ENCODE measurements at regions not wholly inside any gene's neighbourhood (a gene's known extent, or its start where the extent isn't known, plus 50 kb on each side); places are given as distances from the start of the nearest gene placed in this dataset.
"Not testable (repeated sequence)": the region's sequence is repeated elsewhere in the genome, so short reads cannot be mapped to it uniquely, and the experiment has no call there.

DNA sequence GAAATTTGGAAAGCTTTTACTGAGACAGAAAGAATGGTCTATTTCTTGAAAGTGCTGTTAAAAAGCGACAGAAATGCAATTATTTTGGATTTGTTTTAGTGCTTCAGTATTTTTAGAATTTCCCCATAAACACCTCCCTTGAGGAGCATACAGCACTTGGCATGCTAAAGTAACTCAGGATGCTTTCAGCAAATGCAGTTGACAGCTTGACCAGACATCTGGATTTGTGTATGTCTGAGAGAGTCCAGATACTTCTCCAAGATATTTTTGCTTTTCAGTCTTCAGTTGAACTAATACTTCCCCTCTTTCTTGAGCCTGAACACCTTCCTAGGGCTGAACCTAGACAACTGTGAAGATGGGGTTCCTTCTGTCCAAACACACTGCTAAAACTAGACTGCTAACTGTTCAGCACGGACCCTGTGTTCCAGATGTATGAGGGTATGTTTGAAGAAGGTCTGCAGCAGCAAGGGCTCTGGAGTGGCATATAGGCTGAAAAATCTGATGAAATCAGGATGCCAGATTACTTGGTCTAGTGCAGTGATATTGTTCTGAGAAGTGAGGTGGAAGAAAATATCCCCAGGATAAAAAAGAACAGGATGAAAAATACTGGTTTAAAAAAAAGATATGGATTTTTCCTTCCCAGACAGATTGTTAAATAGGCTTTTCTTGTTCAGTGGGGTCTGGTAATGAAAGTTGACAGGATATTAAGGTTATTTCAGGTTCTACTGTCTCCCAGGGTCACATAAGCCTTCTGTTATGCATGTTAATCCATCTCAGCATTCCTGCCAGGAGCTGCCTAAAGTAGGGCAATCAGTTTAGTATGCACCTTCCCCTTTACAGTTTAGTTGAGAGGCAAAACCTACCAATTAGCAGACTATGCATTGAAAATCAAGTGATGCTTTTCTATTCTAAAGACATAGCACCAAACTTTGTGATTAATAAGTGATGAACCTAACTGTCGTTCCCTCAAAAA is 516.9 kb upstream of the TBL1XR1 start:
- H3K36me3 ChIP-seq (ENCODE audit: insufficient read depth) = no peaks in the 10 kb centered on the region
- H3K4me1 ChIP-seq (ENCODE audit: insufficient read depth) = no peaks in the 10 kb centered on the region
- no peak overlapping the region for H3K27ac ChIP-seq (ENCODE audit: low read depth)
- no peak overlapping the region for H3K4me3 ChIP-seq (ENCODE audit: low read depth, low read length)
- DNase-seq (ENCODE audit: extremely low spot score) = no peak
- 63% methylated on average over 3 of the region's 3 CpGs for WGBS

DNA sequence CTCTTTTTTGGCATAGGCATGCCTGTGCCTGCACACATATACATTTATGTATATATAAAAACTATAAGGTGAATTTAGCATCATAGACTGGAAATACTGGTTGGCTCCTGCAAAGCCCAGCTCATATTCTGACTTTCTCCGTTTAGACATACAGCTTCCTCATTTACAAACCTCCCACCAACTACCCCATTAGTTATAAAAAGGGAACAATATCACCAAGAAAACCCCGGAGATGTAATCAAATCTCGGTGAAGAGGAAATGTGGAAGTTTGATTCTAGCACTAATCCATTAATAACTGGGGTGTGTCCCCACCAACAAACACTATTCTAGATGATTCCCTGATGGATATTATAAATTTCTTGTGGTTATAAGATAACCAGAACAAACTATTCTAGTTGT is 517.7 kb upstream of the TBL1XR1 start:
- H3K4me3 ChIP-seq (ENCODE audit: low read depth, low read length) = no peak overlapping the region
- no peaks in the 10 kb centered on the region for H3K4me1 ChIP-seq (ENCODE audit: insufficient read depth)
- H3K27ac ChIP-seq (ENCODE audit: low read depth) = no peak overlapping the region
- no peak for DNase-seq (ENCODE audit: extremely low spot score)
- no peaks in the 10 kb centered on the region for H3K36me3 ChIP-seq (ENCODE audit: insufficient read depth)
- 58% methylated on average over 3 of the region's 3 CpGs for WGBS

DNA sequence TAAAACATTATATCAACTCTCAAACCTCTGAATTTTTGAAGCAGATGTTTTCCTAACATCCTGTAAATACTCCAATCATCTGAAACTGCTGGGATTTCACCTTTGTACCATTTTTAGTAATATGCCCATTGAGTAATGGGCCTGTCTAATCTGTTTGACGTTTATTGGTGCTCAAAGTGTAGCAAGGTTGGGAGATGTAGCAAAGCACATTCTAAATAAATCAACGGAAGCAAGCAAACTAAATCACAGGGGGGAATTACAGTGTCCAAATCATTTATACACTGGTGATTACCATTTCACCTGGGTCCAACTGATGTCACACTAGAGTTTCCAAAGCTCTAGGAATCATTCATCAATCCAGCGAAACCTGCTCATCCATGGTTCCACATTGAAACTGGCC is 518.7 kb upstream of the TBL1XR1 start:
- 83% methylated on average over 3 of the region's 3 CpGs for WGBS
- H3K36me3 ChIP-seq (ENCODE audit: insufficient read depth) = no peaks in the 10 kb centered on the region
- DNase-seq (ENCODE audit: extremely low spot score) = no peak
- no peak overlapping the region for H3K27ac ChIP-seq (ENCODE audit: low read depth)
- H3K4me1 ChIP-seq (ENCODE audit: insufficient read depth) = no peaks in the 10 kb centered on the region
- H3K4me3 ChIP-seq (ENCODE audit: low read depth, low read length) = no peak overlapping the region

DNA sequence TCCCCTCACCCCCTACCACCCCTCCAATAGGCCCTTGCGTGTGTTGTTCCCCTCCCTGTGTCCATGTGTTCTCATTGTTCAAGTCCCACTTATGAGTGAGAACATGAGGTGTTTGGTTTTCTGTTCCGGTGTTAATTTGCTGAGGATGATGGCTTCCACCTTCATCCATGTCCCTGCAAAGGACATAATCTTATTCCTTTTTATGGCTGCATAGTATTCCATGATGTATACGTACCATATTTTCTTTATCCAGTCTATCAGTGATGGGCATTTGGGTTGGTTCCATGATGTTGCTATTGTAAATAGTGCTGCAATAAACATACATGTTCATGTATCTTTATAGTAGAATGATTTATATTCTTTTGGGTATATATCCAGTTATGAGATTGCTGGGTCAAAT is 523.6 kb upstream of the TBL1XR1 start:
- WGBS = 97% methylated on average over 3 of the region's 3 CpGs
- not testable (repeated sequence) for H3K36me3 ChIP-seq (ENCODE audit: insufficient read depth); H3K27ac ChIP-seq (ENCODE audit: low read depth); H3K4me1 ChIP-seq (ENCODE audit: insufficient read depth); H3K4me3 ChIP-seq (ENCODE audit: low read depth, low read length); DNase-seq (ENCODE audit: extremely low spot score)

DNA sequence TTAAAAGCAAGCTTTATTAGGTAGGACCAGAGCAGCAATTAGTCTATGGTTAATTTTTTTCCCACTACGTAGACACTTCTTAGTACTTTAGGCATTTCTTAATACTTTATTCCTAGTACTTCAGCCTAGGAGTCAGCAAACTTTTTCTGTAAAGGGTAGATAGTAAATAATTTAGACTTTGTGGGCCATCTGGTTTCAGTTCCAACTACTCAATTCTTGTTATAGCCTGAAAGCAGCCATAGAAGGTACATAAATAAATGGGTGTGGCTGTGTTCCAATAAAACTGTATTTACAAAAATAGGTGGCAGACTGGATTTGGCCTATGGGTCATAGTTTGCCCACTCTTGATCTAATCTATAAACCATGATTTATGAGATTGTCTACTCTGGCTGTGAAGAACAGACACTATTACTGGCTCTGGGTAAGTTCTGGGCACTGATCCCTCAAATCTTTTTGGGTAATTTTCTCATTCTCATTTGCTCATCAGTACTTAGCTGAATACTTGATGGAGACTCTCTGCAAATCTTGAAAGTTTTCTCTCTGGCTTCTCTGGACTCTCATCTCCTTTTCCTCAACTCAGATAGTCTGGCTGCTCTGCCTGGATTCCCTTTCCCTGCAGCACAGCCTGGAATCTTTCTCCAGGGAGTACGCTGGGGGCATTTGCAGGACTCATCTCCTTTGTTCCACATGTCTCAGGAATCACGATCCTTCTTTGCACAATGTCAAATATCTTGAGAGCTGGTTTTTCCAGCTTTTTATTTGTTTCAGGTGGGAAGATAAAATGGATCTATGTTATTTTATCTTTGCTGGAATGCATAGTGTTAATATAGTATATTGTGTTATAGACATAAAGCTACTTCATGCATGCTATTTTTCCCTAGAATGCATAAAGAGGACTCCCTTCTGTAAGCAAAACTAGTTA is 524.8 kb upstream of the TBL1XR1 start:
- H3K4me3 ChIP-seq (ENCODE audit: low read depth, low read length) = no peak overlapping the region
- H3K27ac ChIP-seq (ENCODE audit: low read depth) = no peak overlapping the region
- no peaks in the 10 kb centered on the region for H3K4me1 ChIP-seq (ENCODE audit: insufficient read depth)
- H3K36me3 ChIP-seq (ENCODE audit: insufficient read depth) = no peaks in the 10 kb centered on the region
- 64% methylated on average over 3 of the region's 3 CpGs for WGBS
- DNase-seq (ENCODE audit: extremely low spot score) = no peak

DNA sequence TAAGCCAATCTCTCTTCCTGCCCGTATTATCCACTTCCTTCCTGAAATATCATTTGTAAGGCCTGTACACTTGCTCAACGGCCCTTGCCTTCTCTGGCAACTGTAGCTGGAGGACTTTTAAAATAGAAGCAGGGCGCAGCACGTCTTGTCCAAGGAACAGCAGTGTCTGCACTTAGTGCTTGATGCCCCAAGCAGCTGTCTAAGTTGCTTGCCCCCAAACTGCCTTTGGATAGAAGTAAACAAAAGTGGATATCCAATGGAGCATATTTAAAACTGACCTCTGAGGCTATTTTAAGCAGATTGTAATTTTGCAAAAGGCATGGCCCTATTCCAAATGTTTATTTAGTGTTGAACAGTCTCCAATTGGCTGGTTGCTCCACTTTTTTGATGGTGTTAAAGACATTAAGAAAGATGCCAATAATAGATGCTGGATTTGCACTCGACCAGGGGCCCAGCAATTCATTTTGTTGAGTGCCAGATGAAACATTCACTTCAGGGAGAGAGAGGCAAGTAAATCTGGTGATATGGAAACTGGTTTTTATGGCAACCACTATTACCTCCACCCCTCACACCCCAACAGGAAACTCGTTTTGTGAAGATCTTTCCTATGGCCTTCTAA is 526.8 kb upstream of the TBL1XR1 start:
- Histone ChIP-seq H3K4me1 (ENCODE audit: insufficient read depth) (no peaks in the 10 kb centered on the region), H3K27ac (ENCODE audit: low read depth) (no peak overlapping the region), H3K4me3 (ENCODE audit: low read depth, low read length) (no peak overlapping the region), H3K36me3 (ENCODE audit: insufficient read depth) (no peaks in the 10 kb centered on the region)
- WGBS = 10% methylated on average over 6 of the region's 6 CpGs
- DNase-seq (ENCODE audit: extremely low spot score) = no peak

DNA sequence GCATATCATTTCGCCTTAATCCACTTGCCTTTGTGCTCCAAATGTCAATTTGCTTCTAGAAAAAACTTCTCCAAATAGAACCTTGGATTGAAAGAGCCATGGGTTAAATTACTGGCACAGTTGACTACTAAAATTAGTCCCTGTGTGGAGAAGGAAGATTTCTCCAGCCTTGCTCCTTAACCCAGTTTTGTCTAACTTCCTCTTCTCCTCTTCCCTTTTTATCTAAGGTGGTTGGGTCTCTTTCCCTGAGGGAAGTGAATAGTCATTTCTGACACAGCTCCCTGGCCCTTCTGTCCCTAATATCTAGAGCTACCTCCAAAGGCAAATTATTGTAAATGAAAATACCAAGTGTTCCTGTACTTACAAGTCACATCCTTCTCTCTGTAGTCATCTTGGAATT is 527.9 kb upstream of the TBL1XR1 start:
- Histone ChIP-seq H3K27ac (ENCODE audit: low read depth) (no peak overlapping the region), H3K4me1 (ENCODE audit: insufficient read depth) (no peaks in the 10 kb centered on the region)
- WGBS = 92% methylated on average over 1 of the region's 1 CpG

DNA sequence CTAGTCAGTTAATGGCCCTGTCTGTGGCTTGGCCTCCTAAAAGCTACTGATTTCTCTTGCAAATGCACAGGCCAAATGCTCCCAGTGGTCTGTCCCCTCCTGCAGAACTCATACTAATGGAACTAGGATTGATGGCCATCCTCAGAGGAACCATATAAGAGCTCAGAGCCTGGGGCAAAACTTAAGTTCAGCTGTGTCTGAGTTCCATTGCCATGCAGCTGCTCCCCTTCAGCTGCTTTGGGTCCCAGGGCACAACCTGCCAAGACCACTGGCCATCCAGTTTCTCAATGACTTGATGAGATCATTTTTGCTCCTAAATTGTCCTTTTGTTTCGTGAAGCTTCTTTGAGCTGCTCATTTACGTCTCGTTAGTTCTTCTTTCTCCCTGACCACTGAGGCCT is 529.5 kb upstream of the TBL1XR1 start:
- no peak overlapping the region for H3K27ac ChIP-seq (ENCODE audit: low read depth)

More for the DNA sequence above, 527.9 kb upstream of the TBL1XR1 start:
- no peak for DNase-seq (ENCODE audit: extremely low spot score)
- Histone ChIP-seq H3K4me3 (ENCODE audit: low read depth, low read length) (no peak overlapping the region), H3K36me3 (ENCODE audit: insufficient read depth) (no peaks in the 10 kb centered on the region)

DNA sequence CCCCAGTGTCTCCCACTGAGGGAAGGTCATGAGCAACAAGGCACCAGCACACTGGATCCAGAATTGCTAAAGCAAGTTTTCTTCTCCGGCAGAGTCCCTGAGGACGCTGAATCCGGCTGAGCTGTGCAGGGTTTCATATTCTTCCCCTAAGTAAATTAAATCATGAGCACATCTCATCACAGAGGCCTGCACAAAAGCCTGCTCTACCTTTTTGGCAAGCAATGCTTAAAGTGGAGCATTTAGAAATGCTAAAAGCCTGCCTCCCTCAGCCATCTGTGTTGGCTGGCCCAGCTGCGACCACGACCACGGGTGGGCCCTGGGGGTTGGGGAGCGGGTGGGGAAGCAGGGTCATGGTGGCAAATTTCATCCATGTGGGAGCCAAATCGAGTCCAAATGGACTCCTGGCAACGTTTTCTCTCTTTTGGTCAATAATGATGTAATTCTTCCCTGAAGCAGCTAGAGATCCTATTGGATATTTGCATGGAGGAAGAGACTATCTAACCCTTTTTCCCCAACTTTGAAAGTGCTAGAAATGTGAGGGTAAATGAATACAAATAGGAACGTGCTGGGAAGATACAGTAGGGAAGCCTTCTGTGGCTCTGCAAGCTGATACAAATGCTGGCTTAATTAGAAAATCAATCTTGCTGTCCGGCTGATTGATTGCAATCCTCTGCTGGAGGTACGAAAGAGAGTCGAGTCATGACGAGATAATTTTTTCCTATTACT is 532.8 kb upstream of the TBL1XR1 start:
- no peaks in the 10 kb centered on the region for H3K36me3 ChIP-seq (ENCODE audit: insufficient read depth)
- no peaks in the 10 kb centered on the region for H3K4me1 ChIP-seq (ENCODE audit: insufficient read depth)
- 72% methylated on average over 14 of the region's 14 CpGs for WGBS
- no peak overlapping the region for H3K4me3 ChIP-seq (ENCODE audit: low read depth, low read length)
- H3K27ac ChIP-seq (ENCODE audit: low read depth) = no peak overlapping the region
- no peak for DNase-seq (ENCODE audit: extremely low spot score)

More for the DNA sequence above, 529.5 kb upstream of the TBL1XR1 start:
- H3K36me3 ChIP-seq (ENCODE audit: insufficient read depth) = no peaks in the 10 kb centered on the region
- WGBS = 96% methylated on average over 3 of the region's 3 CpGs
- DNase-seq (ENCODE audit: extremely low spot score) = no peak
- no peaks in the 10 kb centered on the region for H3K4me1 ChIP-seq (ENCODE audit: insufficient read depth)
- no peak overlapping the region for H3K4me3 ChIP-seq (ENCODE audit: low read depth, low read length)

DNA sequence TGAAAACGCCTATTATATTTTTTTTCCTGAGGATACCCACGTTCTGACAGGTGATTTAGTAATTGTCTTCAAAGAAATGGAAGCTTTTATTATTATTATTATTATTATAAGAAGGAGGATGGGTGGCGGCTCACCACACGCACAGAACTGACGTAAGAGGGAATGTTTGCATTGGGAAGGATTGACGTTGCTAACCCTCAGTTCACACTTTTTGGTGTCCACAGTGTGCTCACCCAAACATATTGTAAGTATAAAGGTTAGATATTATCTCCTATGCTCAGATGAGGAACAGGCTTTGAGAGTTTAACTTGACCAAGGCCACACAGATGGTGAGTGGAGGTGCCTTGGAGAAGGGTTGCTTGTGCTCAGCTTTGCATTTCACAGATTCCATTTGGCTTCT is 533.5 kb upstream of the TBL1XR1 start:
- 95% methylated on average over 6 of the region's 6 CpGs for WGBS
- no peak overlapping the region for H3K27ac ChIP-seq (ENCODE audit: low read depth)
- no peak for DNase-seq (ENCODE audit: extremely low spot score)

DNA sequence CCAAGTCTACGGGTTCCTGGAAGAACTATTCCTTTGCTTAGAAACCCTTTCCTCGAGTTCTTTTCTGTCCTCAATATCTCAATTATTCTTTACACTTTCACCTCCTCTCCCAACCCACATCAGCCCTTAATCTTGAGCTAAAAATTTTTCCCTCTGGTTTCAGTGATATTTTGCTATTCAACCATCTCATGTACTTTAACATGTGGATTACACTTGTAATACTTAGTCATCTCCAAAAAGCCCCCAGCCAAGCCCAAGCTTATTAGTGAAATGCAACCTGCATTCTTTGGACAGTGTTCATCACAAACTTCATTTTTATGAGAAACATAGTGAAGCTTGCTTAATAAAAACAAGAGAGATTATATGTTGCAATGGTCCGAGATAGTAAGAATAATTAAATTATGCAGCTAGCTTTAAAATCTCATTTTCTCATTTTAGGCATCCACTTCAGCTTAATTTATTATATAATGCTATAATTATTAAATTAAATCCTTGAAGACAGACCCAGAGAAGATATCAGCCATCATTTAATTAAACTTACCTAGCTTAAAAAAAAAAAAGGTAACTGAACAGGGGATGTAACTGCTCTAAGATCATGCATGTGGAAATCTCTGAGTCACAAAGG is 534.5 kb upstream of the TBL1XR1 start:
- WGBS = 79% methylated on average over 3 of the region's 3 CpGs
- DNase-seq (ENCODE audit: extremely low spot score) = no peak
- no peaks in the 10 kb centered on the region for H3K4me1 ChIP-seq (ENCODE audit: insufficient read depth)
- H3K36me3 ChIP-seq (ENCODE audit: insufficient read depth) = no peaks in the 10 kb centered on the region
- no peak overlapping the region for H3K27ac ChIP-seq (ENCODE audit: low read depth)
- H3K4me3 ChIP-seq (ENCODE audit: low read depth, low read length) = no peak overlapping the region

More for the DNA sequence above, 533.5 kb upstream of the TBL1XR1 start:
- no peaks in the 10 kb centered on the region for H3K36me3 ChIP-seq (ENCODE audit: insufficient read depth)
- no peak overlapping the region for H3K4me3 ChIP-seq (ENCODE audit: low read depth, low read length)
- H3K4me1 ChIP-seq (ENCODE audit: insufficient read depth) = no peaks in the 10 kb centered on the region

DNA sequence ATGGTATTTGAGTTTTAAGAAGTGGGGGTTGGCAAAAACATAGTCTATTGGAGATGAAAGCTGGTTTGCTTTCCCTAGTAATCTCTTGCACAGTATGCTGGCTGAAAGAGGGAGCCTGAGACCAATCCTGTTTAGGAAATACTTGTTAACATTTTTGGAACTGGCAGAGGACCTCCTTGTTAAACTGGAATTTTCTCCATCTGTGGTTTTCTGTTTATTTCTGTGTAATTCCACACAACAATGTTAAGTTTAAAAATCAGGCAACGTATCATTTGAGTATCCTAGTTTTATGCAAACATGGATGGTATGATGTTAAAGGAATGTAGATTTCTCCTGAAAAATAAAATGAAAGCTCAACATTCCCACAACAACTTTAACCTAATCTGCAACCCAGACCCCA is 536.0 kb upstream of the TBL1XR1 start:
- peaks cover 2% of the 10 kb centered on the region for H3K36me3 ChIP-seq (ENCODE audit: insufficient read depth)
- 61% methylated on average over 1 of the region's 1 CpG for WGBS
- no peak overlapping the region for H3K27ac ChIP-seq (ENCODE audit: low read depth)
- H3K4me1 ChIP-seq (ENCODE audit: insufficient read depth) = no peaks in the 10 kb centered on the region
- H3K4me3 ChIP-seq (ENCODE audit: low read depth, low read length) = no peak overlapping the region
- no peak for DNase-seq (ENCODE audit: extremely low spot score)

Data from urinary bladder (tissue), 3 donors.